ENCODE measurements at regions not wholly inside any gene's neighbourhood (a gene's known extent, or its start where the extent isn't known, plus 50 kb on each side); places are given as distances from the start of the nearest gene placed in this dataset.
"Not testable (repeated sequence)": the region's sequence is repeated elsewhere in the genome, so short reads cannot be mapped to it uniquely, and the experiment has no call there.

GRCh38 chr7:56206420-56206819 is 90.2 kb upstream of the NUPR2 start:
- TF ChIP-seq YY1 (IDR thresholded peaks at IDR 0.05; ENCODE audit: insufficient read depth, insufficient read length) (no peak), ZNF274 (IDR thresholded peaks at IDR 0.05; ENCODE audit: low read depth, low read length) (no peak), SUZ12 (IDR thresholded peaks at IDR 0.05; ENCODE audit: extremely low read depth, insufficient read depth, insufficient read length) (no peak)
- H3K27me3 ChIP-seq (ENCODE audit: insufficient read depth, insufficient read length): peaks cover 33% of the 10 kb centered on the region
- H3K9ac ChIP-seq (ENCODE audit: insufficient read length, low read depth): no peak overlapping the region
- no peaks in the 10 kb centered on the region for H3K36me3 ChIP-seq (ENCODE audit: insufficient read depth, insufficient read length, low read length)
- DNase-seq (ENCODE audit: low read depth, low spot score): no peak
- H3K4me3 ChIP-seq (ENCODE audit: insufficient read length, low read depth): no peak overlapping the region
- 0 out of 2 replicates have a peak, but pooled peaks cover 3% of the 10 kb centered on the region for H3K9me3 ChIP-seq (ENCODE audit: insufficient read depth, low read length)
- no peaks in the 10 kb centered on the region for H3K4me1 ChIP-seq (ENCODE audit: insufficient read depth, insufficient read length)

- TF ChIP-seq ZNF274 (IDR thresholded peaks at IDR 0.05; ENCODE audit: low read depth, low read length) (no peak), SUZ12 (IDR thresholded peaks at IDR 0.05; ENCODE audit: extremely low read depth, insufficient read depth, insufficient read length) (no peak), YY1 (IDR thresholded peaks at IDR 0.05; ENCODE audit: insufficient read depth, insufficient read length) (no peak)
- no peaks in the 10 kb centered on the region for H3K36me3 ChIP-seq (ENCODE audit: insufficient read depth, insufficient read length, low read length)
- H3K4me3 ChIP-seq (ENCODE audit: insufficient read length, low read depth): no peak overlapping the region
- no peak for DNase-seq (ENCODE audit: low read depth, low spot score)
- peaks cover 22% of the 10 kb centered on the region for H3K27me3 ChIP-seq (ENCODE audit: insufficient read depth, insufficient read length)
- no peaks in the 10 kb centered on the region for H3K4me1 ChIP-seq (ENCODE audit: insufficient read depth, insufficient read length)
- no peak overlapping the region for H3K9ac ChIP-seq (ENCODE audit: insufficient read length, low read depth)
- H3K9me3 ChIP-seq (ENCODE audit: insufficient read depth, low read length): no peaks in the 10 kb centered on the region; the same call in 1 of the 2 replicates
These were observed 83.4 kb upstream of the NUPR2 start for GRCh38 chr7:56199639-56200038.

GRCh38 chr7:56196195-56196594 is 80.0 kb upstream of the NUPR2 start:
- not testable (repeated sequence) for H3K4me1 ChIP-seq (ENCODE audit: insufficient read depth, insufficient read length); H3K4me3 ChIP-seq (ENCODE audit: insufficient read length, low read depth); H3K36me3 ChIP-seq (ENCODE audit: insufficient read depth, insufficient read length, low read length); H3K9ac ChIP-seq (ENCODE audit: insufficient read length, low read depth); H3K9me3 ChIP-seq (ENCODE audit: insufficient read depth, low read length); DNase-seq (ENCODE audit: low read depth, low spot score)
- H3K27me3 ChIP-seq (ENCODE audit: insufficient read depth, insufficient read length): peaks cover 41% of the 10 kb centered on the region

GRCh38 chr7:56188823-56189346 is 72.7 kb upstream of the NUPR2 start:
- TF ChIP-seq YY1 (IDR thresholded peaks at IDR 0.05; ENCODE audit: insufficient read depth, insufficient read length) (no peak), SUZ12 (IDR thresholded peaks at IDR 0.05; ENCODE audit: extremely low read depth, insufficient read depth, insufficient read length) (no peak), ZNF274 (IDR thresholded peaks at IDR 0.05; ENCODE audit: low read depth, low read length) (no peak)

GRCh38 chr7:56188376-56188775 is 72.2 kb upstream of the NUPR2 start:
- no peak overlapping the region for H3K9ac ChIP-seq (ENCODE audit: insufficient read length, low read depth)
- no peak overlapping the region for H3K4me3 ChIP-seq (ENCODE audit: insufficient read length, low read depth)
- DNase-seq (ENCODE audit: low read depth, low spot score): no peak
- no peaks in the 10 kb centered on the region for H3K36me3 ChIP-seq (ENCODE audit: insufficient read depth, insufficient read length, low read length)
- peaks cover 97% of the 10 kb centered on the region for H3K27me3 ChIP-seq (ENCODE audit: insufficient read depth, insufficient read length)
- no peaks in the 10 kb centered on the region for H3K9me3 ChIP-seq (ENCODE audit: insufficient read depth, low read length)
- TF ChIP-seq SUZ12 (IDR thresholded peaks at IDR 0.05; ENCODE audit: extremely low read depth, insufficient read depth, insufficient read length): no peak
- no peak for TF ChIP-seq YY1 (IDR thresholded peaks at IDR 0.05; ENCODE audit: insufficient read depth, insufficient read length)
- TF ChIP-seq ZNF274 (IDR thresholded peaks at IDR 0.05; ENCODE audit: low read depth, low read length): no peak
- no peaks in the 10 kb centered on the region for H3K4me1 ChIP-seq (ENCODE audit: insufficient read depth, insufficient read length)

More at GRCh38 chr7:56188823-56189346, 72.7 kb upstream of the NUPR2 start:
- Histone ChIP-seq H3K27me3 (ENCODE audit: insufficient read depth, insufficient read length) (peaks cover 97% of the 10 kb centered on the region), H3K4me3 (ENCODE audit: insufficient read length, low read depth) (no peak overlapping the region), H3K4me1 (ENCODE audit: insufficient read depth, insufficient read length) (no peaks in the 10 kb centered on the region), H3K9me3 (ENCODE audit: insufficient read depth, low read length) (no peaks in the 10 kb centered on the region), H3K36me3 (ENCODE audit: insufficient read depth, insufficient read length, low read length) (no peaks in the 10 kb centered on the region), H3K9ac (ENCODE audit: insufficient read length, low read depth) (no peak overlapping the region)
- DNase-seq (ENCODE audit: low read depth, low spot score): no peak

- no peak overlapping the region for H3K4me3 ChIP-seq (ENCODE audit: insufficient read length, low read depth)
- no peaks in the 10 kb centered on the region for H3K9me3 ChIP-seq (ENCODE audit: insufficient read depth, low read length)
- no peaks in the 10 kb centered on the region for H3K36me3 ChIP-seq (ENCODE audit: insufficient read depth, insufficient read length, low read length)
- peaks cover 100% of the 10 kb centered on the region for H3K27me3 ChIP-seq (ENCODE audit: insufficient read depth, insufficient read length)
- no peak for DNase-seq (ENCODE audit: low read depth, low spot score)
- no peaks in the 10 kb centered on the region for H3K4me1 ChIP-seq (ENCODE audit: insufficient read depth, insufficient read length)
- TF ChIP-seq SUZ12 (IDR thresholded peaks at IDR 0.05; ENCODE audit: extremely low read depth, insufficient read depth, insufficient read length) (no peak), ZNF274 (IDR thresholded peaks at IDR 0.05; ENCODE audit: low read depth, low read length) (no peak), YY1 (IDR thresholded peaks at IDR 0.05; ENCODE audit: insufficient read depth, insufficient read length) (no peak)
- no peak overlapping the region for H3K9ac ChIP-seq (ENCODE audit: insufficient read length, low read depth)
These were observed 64.8 kb upstream of the NUPR2 start for GRCh38 chr7:56181010-56181409.

- H3K36me3 ChIP-seq (ENCODE audit: insufficient read depth, insufficient read length, low read length): no peaks in the 10 kb centered on the region
- H3K27me3 ChIP-seq (ENCODE audit: insufficient read depth, insufficient read length): peaks cover 98% of the 10 kb centered on the region
- no peaks in the 10 kb centered on the region for H3K4me1 ChIP-seq (ENCODE audit: insufficient read depth, insufficient read length)
- H3K9ac ChIP-seq (ENCODE audit: insufficient read length, low read depth): peak overlapping the region; percentile 70
- no peaks in the 10 kb centered on the region for H3K9me3 ChIP-seq (ENCODE audit: insufficient read depth, low read length)
- no peak for DNase-seq (ENCODE audit: low read depth, low spot score)
- TF ChIP-seq SUZ12 (IDR thresholded peaks at IDR 0.05; ENCODE audit: extremely low read depth, insufficient read depth, insufficient read length): no peak
- TF ChIP-seq ZNF274 (IDR thresholded peaks at IDR 0.05; ENCODE audit: low read depth, low read length): no peak
- no peak for TF ChIP-seq YY1 (IDR thresholded peaks at IDR 0.05; ENCODE audit: insufficient read depth, insufficient read length)
- H3K4me3 ChIP-seq (ENCODE audit: insufficient read length, low read depth): peak overlapping the region; percentile 55
These were observed 59.6 kb upstream of the NUPR2 start for GRCh38 chr7:56175771-56176170.
